ENCODE measurements at regions not wholly inside any gene's neighbourhood (a gene's known extent, or its start where the extent isn't known, plus 50 kb on each side); places are given as distances from the start of the nearest gene placed in this dataset.

- DNase-seq (ENCODE audit: low read depth in 2 of 2): no peak
These were observed 279.2 kb upstream of the RPL38 start for GRCh38 chr17:73924114-73924908.

GRCh38 chr17:73924909-73925186 is 278.6 kb upstream of the RPL38 start:
- DNase-seq (ENCODE audit: low read depth in 2 of 2): no peak

GRCh38 chr17:73929860-73930430 is 273.5 kb upstream of the RPL38 start:
- DNase-seq (ENCODE audit: low read depth in 2 of 2): no peak

- DNase-seq (ENCODE audit: low read depth in 2 of 2): no peak
These were observed 271.2 kb upstream of the RPL38 start for GRCh38 chr17:73932216-73932749.

- DNase-seq (ENCODE audit: low read depth in 2 of 2): no peak
These were observed 270.2 kb upstream of the RPL38 start for GRCh38 chr17:73933164-73933766.

GRCh38 chr17:73933871-73934270 is 269.6 kb upstream of the RPL38 start:
- no peak for DNase-seq (ENCODE audit: low read depth in 2 of 2)

GRCh38 chr17:73934696-73935095 is 268.8 kb upstream of the RPL38 start:
- DNase-seq (ENCODE audit: low read depth in 2 of 2): no peak

- no peak for DNase-seq (ENCODE audit: low read depth in 2 of 2)
These were observed 266.4 kb upstream of the RPL38 start for GRCh38 chr17:73936908-73937627.

GRCh38 chr17:73938706-73939105 is 264.8 kb upstream of the RPL38 start:
- DNase-seq (ENCODE audit: low read depth in 2 of 2): no peak

GRCh38 chr17:73939806-73940205 is 263.7 kb upstream of the RPL38 start:
- DNase-seq (ENCODE audit: low read depth in 2 of 2): no peak

GRCh38 chr17:73940511-73940910 is 263.0 kb upstream of the RPL38 start:
- no peak for DNase-seq (ENCODE audit: low read depth in 2 of 2)

- no peak for DNase-seq (ENCODE audit: low read depth in 2 of 2)
These were observed 261.5 kb upstream of the RPL38 start for GRCh38 chr17:73941919-73942530.

- DNase-seq (ENCODE audit: low read depth in 2 of 2): no peak
These were observed 260.6 kb upstream of the RPL38 start for GRCh38 chr17:73942703-73943415.

- DNase-seq (ENCODE audit: low read depth in 2 of 2): no peak
These were observed 259.9 kb upstream of the RPL38 start for GRCh38 chr17:73943416-73944110.

GRCh38 chr17:73944366-73944765 is 259.1 kb upstream of the RPL38 start:
- no peak for DNase-seq (ENCODE audit: low read depth in 2 of 2)

- DNase-seq (ENCODE audit: low read depth in 2 of 2): no peak
These were observed 256.1 kb upstream of the RPL38 start for GRCh38 chr17:73947281-73947965.

- DNase-seq (ENCODE audit: low read depth in 2 of 2): no peak
These were observed 255.5 kb upstream of the RPL38 start for GRCh38 chr17:73947966-73948355.

- no peak for DNase-seq (ENCODE audit: low read depth in 2 of 2)
These were observed 253.4 kb upstream of the RPL38 start for GRCh38 chr17:73949903-73950592.

- DNase-seq (ENCODE audit: low read depth in 2 of 2): no peak
These were observed 252.9 kb upstream of the RPL38 start for GRCh38 chr17:73950593-73950914.

GRCh38 chr17:73952082-73952479 is 251.4 kb upstream of the RPL38 start:
- no peak for DNase-seq (ENCODE audit: low read depth in 2 of 2)

Measured in stimulated activated CD8-positive, alpha-beta memory T cell treated with anti-CD3 and anti-CD28 coated beads, Interleukin-15, amount 100 ng/mL, for 48 hours (primary cell).